H1 (cell line): ENCODE measurements at regions not wholly inside any gene's neighbourhood (a gene's known extent, or its start where the extent isn't known, plus 50 kb on each side); places are given as distances from the start of the nearest gene placed in this dataset.
"Not testable (repeated sequence)": the region's sequence is repeated elsewhere in the genome, so short reads cannot be mapped to it uniquely, and the experiment has no call there.

Experiments
- CTCF ChIA-PET: fragments of 300-600 bp; sonication (Branson Sonifier 250); formaldehyde crosslinking; loops from one replicate; lab custom pipeline; 2021; ENCODE audit not compliant: partially characterized antibody; lab: Charles Lee
- POLR2A ChIA-PET: fragments of 300-600 bp; sonication (Branson Sonifier 250); formaldehyde crosslinking; loops from one replicate; lab custom pipeline; 2021; ENCODE audit warnings: inconsistent platforms; ENCODE audit not compliant: partially characterized antibody; lab: Charles Lee
- DNase-seq, 2 experiments: peaks; one replicate each; pipeline versions ENCODE4 v3.0.0 to v3.0.0-alpha.2; 2010 to 2022; ENCODE audit warnings: low spot score in 2 of 2, low read depth in 1 of 2, mixed read lengths in 1 of 2
- FAIRE-seq: peaks from 2 replicates; lab custom pipeline; 2011; peaks lifted over from hg19 to GRCh38; lab: Jason Lieb, UNC
- H2AFZ ChIP-seq: 2 replicates; pipeline ENCODE4 v1.8.1; 2012; ENCODE audit warnings: low read length, inconsistent platforms
- H2AK5ac ChIP-seq: 2 replicates; pipeline ENCODE4 v1.6.1; 2013; ENCODE audit warnings: low read depth, low read length
- H2BK120ac ChIP-seq: replicated peaks from 2 replicates; pipeline ENCODE3; 2013; ENCODE audit warnings: low read depth, low read length, inconsistent platforms
- H2BK12ac ChIP-seq: 2 replicates; pipeline ENCODE4 v1.6.1; 2013; ENCODE audit warnings: low read depth, low read length
- H2BK15ac ChIP-seq: 2 replicates; pipeline ENCODE4 v1.6.1; 2013; ENCODE audit warnings: low read length
- H2BK20ac ChIP-seq: 2 replicates; pipeline ENCODE4 v1.6.1; 2013; ENCODE audit warnings: low read length
- H2BK5ac ChIP-seq: 2 replicates; pipeline ENCODE4 v1.6.1; 2013; ENCODE audit warnings: low read depth, low read length
- H3K14ac ChIP-seq: 2 replicates; pipeline ENCODE4 v1.6.1; 2013; ENCODE audit warnings: inconsistent platforms; ENCODE audit not compliant: insufficient read length
- H3K18ac ChIP-seq: 2 replicates; pipeline ENCODE4 v1.6.1; 2013; ENCODE audit warnings: low read length; ENCODE audit errors: extremely low read depth
- H3K23ac ChIP-seq: 2 replicates; pipeline ENCODE4 v1.6.1; 2013; ENCODE audit warnings: inconsistent platforms; ENCODE audit not compliant: insufficient read length
- H3K23me2 ChIP-seq: 2 replicates; pipeline ENCODE4 v1.6.1; 2013; ENCODE audit warnings: low read depth, low read length
- H3K27ac ChIP-seq: 2 replicates; pipeline ENCODE4 v1.6.1; 2011; ENCODE audit warnings: low read depth, low read length, inconsistent platforms
- H3K27me3 ChIP-seq, 4 experiments: replicated peaks in 1 of 4; 1 replicate in 1 of 4; 2 replicates in 3 of 4; pipeline versions ENCODE4 v1.6.1 to v1.8.1; 2011 to 2013; ENCODE audit warnings: low read length in 3 of 4, mild to moderate bottlenecking in 3 of 4, inconsistent platforms in 2 of 4, mixed read lengths in 2 of 4, moderate library complexity in 1 of 4; ENCODE audit not compliant: control insufficient read depth in 3 of 4, insufficient read depth in 3 of 4; ENCODE audit errors: extremely low read depth in 1 of 4
- H3K36me3 ChIP-seq, 4 experiments: 2 replicates each; pipeline versions ENCODE4 v1.6.1 to v1.8.1; 2011 to 2013; ENCODE audit warnings: mild to moderate bottlenecking in 4 of 4, low read length in 3 of 4, moderate library complexity in 2 of 4, control low read depth in 1 of 4, inconsistent platforms in 1 of 4; ENCODE audit not compliant: insufficient read depth in 4 of 4, control insufficient read depth in 2 of 4
- H3K4ac ChIP-seq: replicated peaks from 2 replicates; pipeline ENCODE3; 2013; ENCODE audit warnings: low read length, low read depth, mixed read lengths, inconsistent platforms; ENCODE audit not compliant: insufficient read length
- H3K4me1 ChIP-seq, 4 experiments: replicated peaks in 1 of 4; 1 replicate in 1 of 4; 2 replicates in 3 of 4; pipeline versions ENCODE4 v1.6.1 to v1.8.1; 2011 to 2013; ENCODE audit warnings: low read length in 3 of 4, inconsistent platforms in 2 of 4, mixed read lengths in 1 of 4; ENCODE audit not compliant: insufficient read depth in 4 of 4, control insufficient read depth in 3 of 4
- H3K4me2 ChIP-seq, 2 experiments: 2 replicates each; pipeline versions ENCODE4 v1.6.1 to v1.8.1; 2011 to 2013; ENCODE audit warnings: low read depth in 2 of 2, low read length in 2 of 2, control low read depth in 1 of 2, inconsistent platforms in 1 of 2, mild to moderate bottlenecking in 1 of 2; ENCODE audit not compliant: insufficient read depth in 1 of 2
- H3K4me3 ChIP-seq, 4 experiments: fragments of 200-600, 300-600 bp in 1 of 4; sonication (generic), shearing (Covaris generic), sonication (Bioruptor Twin) in 1 of 4; 2 replicates each; pipeline versions ENCODE4 v1.5.1 to v1.8.1; 2011 to 2016; ENCODE audit warnings: low read length in 4 of 4, low read depth in 3 of 4, control low read depth in 2 of 4, inconsistent platforms in 2 of 4, mild to moderate bottlenecking in 2 of 4, mixed read lengths in 1 of 4, moderate library complexity in 1 of 4; ENCODE audit not compliant: insufficient read depth in 2 of 4; ENCODE audit errors: extremely low read depth in 1 of 4
- H3K56ac ChIP-seq: replicated peaks from 2 replicates; pipeline ENCODE3; 2013; ENCODE audit warnings: low read depth, mild to moderate bottlenecking, mixed read lengths, low read length, inconsistent platforms; ENCODE audit not compliant: insufficient read length
- H3K79me1 ChIP-seq: 2 replicates; pipeline ENCODE4 v1.6.1; 2013; ENCODE audit warnings: low read depth, low read length, control low read depth
- H3K79me2 ChIP-seq, 2 experiments: 2 replicates each; pipeline versions ENCODE4 v1.6.1 to v1.8.1; 2012 to 2013; ENCODE audit warnings: low read length in 2 of 2, mild to moderate bottlenecking in 2 of 2, inconsistent platforms in 1 of 2; ENCODE audit not compliant: insufficient read depth in 2 of 2, control insufficient read depth in 1 of 2
- H3K9ac ChIP-seq, 4 experiments: replicated peaks in 1 of 4; 1 replicate in 1 of 4; 2 replicates in 3 of 4; pipeline versions ENCODE4 v1.6.1 to v1.8.1; 2011 to 2013; ENCODE audit warnings: low read depth in 3 of 4, low read length in 3 of 4, control low read depth in 2 of 4, mild to moderate bottlenecking in 2 of 4, moderate library complexity in 2 of 4, inconsistent platforms in 1 of 4; ENCODE audit errors: extremely low read depth in 1 of 4
- H3K9me3 ChIP-seq, 2 experiments: 2 replicates each; pipeline versions ENCODE4 v1.6.1 to v1.8.1; 2012 to 2013; ENCODE audit warnings: mild to moderate bottlenecking in 2 of 2, moderate library complexity in 2 of 2, control low read depth in 1 of 2, inconsistent platforms in 1 of 2, low read depth in 1 of 2, low read length in 1 of 2, mixed read lengths in 1 of 2; ENCODE audit not compliant: insufficient read depth in 2 of 2
- H4K20me1 ChIP-seq, 2 experiments: replicated peaks in 1 of 2; 2 replicates each; pipeline versions ENCODE3 to v1.8.1; 2011 to 2013; ENCODE audit warnings: inconsistent platforms in 2 of 2, low read length in 2 of 2, mild to moderate bottlenecking in 1 of 2; ENCODE audit not compliant: insufficient read depth in 2 of 2, control insufficient read depth in 1 of 2
- H4K5ac ChIP-seq: 2 replicates; pipeline ENCODE4 v1.6.1; 2013; ENCODE audit warnings: low read length, low read depth, mixed read lengths, inconsistent platforms; ENCODE audit not compliant: insufficient read length
- H4K8ac ChIP-seq: 2 replicates; pipeline ENCODE4 v1.8.0; 2013; ENCODE audit warnings: mild to moderate bottlenecking, moderate library complexity, low read length, inconsistent platforms; ENCODE audit not compliant: insufficient read depth; ENCODE audit errors: extremely low read depth
- H4K91ac ChIP-seq: replicated peaks from 2 replicates; pipeline ENCODE3; 2013; ENCODE audit warnings: low read length, mixed read lengths, inconsistent platforms; ENCODE audit not compliant: insufficient read length
- WGBS, 2 experiments: shearing (Covaris generic) in 1 of 2; methylation state at CpG; one replicate each; pipeline versions ENCODE4 v1.1.6 to v1.1.7; 2013 to 2015; ENCODE audit warnings: low lambda C conversion rate in 2 of 2, mixed read lengths in 2 of 2, inconsistent platforms in 1 of 2, low coverage in 1 of 2, missing lambda C conversion rate in 1 of 2; ENCODE audit not compliant: insufficient replicate concordance in 2 of 2, insufficient coverage in 1 of 2, insufficient read length in 1 of 2; ENCODE audit errors: extremely low coverage in 1 of 2, missing lambda C conversion rate in 1 of 2; 5-methylcytosine and 5-hydroxymethylcytosine counted together

DNA sequence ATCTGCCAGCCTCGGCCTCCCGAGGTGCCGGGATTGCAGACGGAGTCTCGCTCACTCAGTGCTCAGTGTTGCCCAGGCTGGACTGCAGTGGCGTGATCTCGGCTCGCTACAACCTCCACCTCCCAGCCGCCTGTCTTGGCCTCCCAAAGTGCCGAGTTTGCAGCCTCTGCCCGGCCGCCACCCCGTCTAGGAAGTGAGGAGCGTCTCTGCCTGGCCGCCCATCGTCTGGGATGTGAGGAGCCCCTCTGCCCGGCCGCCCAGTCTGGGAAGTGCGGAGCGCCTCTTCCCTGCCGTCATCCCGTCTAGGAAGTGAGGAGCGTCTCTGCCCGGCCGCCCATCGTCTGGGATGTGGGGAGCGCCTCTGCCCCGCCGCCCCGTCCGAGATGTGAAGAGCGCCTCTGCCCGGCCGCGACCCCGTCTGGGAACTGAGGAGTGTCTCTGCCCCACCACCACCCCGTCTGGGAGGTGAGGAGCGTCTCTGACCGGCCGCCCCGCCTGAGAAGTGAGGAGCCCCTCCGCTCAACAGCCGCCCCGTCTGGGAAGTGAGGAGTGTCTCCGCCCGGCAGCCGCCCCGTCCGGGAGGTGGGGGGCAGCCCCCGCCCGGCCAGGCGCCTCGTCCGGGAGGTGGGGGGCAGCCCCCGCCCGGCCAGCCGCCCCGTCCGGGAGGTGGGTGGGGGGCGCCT is 180.4 kb upstream of the ZNF184 start:
- H2BK20ac ChIP-seq, H2BK120ac ChIP-seq, H3K23me2 ChIP-seq, DNase-seq, H4K5ac ChIP-seq, H3K23ac ChIP-seq, H4K8ac ChIP-seq, H3K9ac ChIP-seq, H3K4me3 ChIP-seq, H3K18ac ChIP-seq, H3K36me3 ChIP-seq, H4K20me1 ChIP-seq, H2BK5ac ChIP-seq, H4K91ac ChIP-seq, H3K4me2 ChIP-seq, H2BK12ac ChIP-seq, H3K14ac ChIP-seq, H3K4ac ChIP-seq, H2AFZ ChIP-seq, H2AK5ac ChIP-seq, H3K27me3 ChIP-seq, H3K56ac ChIP-seq, H3K4me1 ChIP-seq, FAIRE-seq, POLR2A ChIA-PET, H3K79me1 ChIP-seq, H3K79me2 ChIP-seq, H3K27ac ChIP-seq, H2BK15ac ChIP-seq: not testable (repeated sequence)
- CTCF ChIA-PET: interaction anchor here (0.6 kb wide), 1 partner anchor 456 kb away, joined by 3 read pairs; no protein-coding TSS in a partner anchor
- WGBS, 2 experiments: 94% methylated on average over 32 of the region's 60 CpGs; no CpG with 5 or more reads in 1 of the 2 experiments
- peaks cover 0 to 15% of the 10 kb centered on the region in 2 experiments; a peak in 1 of 4 replicates for H3K9me3 ChIP-seq
